CD4-positive, CD25-positive, alpha-beta regulatory T cell (primary cell): ENCODE measurements at regions not wholly inside any gene's neighbourhood (a gene's known extent, or its start where the extent isn't known, plus 50 kb on each side); places are given as distances from the start of the nearest gene placed in this dataset.

ENCODE experiments used
- ATAC-seq, 2 donors: fragments of 150-1000 bp; cut with Tn5 transposase; one replicate each; pipeline ENCODE4 v1.10.0; 2021; ENCODE audit warnings: low read depth in 2 of 2, moderate number of reproducible peaks in 2 of 2, moderate library complexity in 1 of 2
- DNase-seq, 3 donors: peaks; one replicate each; pipeline versions ENCODE4 v3.0.0 to v3.0.0-alpha.2; 2012 to 2022; ENCODE audit warnings: mixed read lengths in 1 of 3
- H3K27ac ChIP-seq: one replicate; pipeline ENCODE4 v1.7.0; 2013; ENCODE audit warnings: mild to moderate bottlenecking, low read length; ENCODE audit not compliant: insufficient read depth, poor library complexity, severe bottlenecking
- H3K27me3 ChIP-seq: one replicate; pipeline ENCODE4 v1.7.0; 2013; ENCODE audit warnings: low read length; ENCODE audit not compliant: control insufficient read depth, insufficient read depth
- H3K36me3 ChIP-seq: one replicate; pipeline ENCODE4 v1.7.0; 2013; ENCODE audit warnings: mild to moderate bottlenecking, low read length, moderate library complexity; ENCODE audit not compliant: control insufficient read depth, insufficient read depth
- H3K4me1 ChIP-seq: 2 replicates; pipeline ENCODE4 v1.7.0; 2013; ENCODE audit warnings: mild to moderate bottlenecking, low read length; ENCODE audit not compliant: insufficient read depth, control insufficient read depth, poor library complexity, severe bottlenecking
- H3K4me3 ChIP-seq: one replicate; pipeline ENCODE4 v1.7.0; 2013; ENCODE audit warnings: low read depth, mild to moderate bottlenecking, low read length, moderate library complexity
- H3K9me3 ChIP-seq, 2 experiments: 1 replicate in 1 of 2; 2 replicates in 1 of 2; pipeline ENCODE4 v1.7.0; 2013; ENCODE audit warnings: low read length in 2 of 2, mild to moderate bottlenecking in 1 of 2, moderate library complexity in 1 of 2; ENCODE audit not compliant: control insufficient read depth in 2 of 2
- H3K27ac Mint-ChIP-seq, 3 donors: one replicate each; pipeline ENCODE4 v1.8.0; 2020 to 2022; ENCODE audit warnings: mild to moderate bottlenecking in 3 of 3, mixed read lengths in 3 of 3, moderate library complexity in 2 of 3
- H3K27me3 Mint-ChIP-seq: one replicate; pipeline ENCODE4 v1.8.0; 2022; ENCODE audit warnings: mild to moderate bottlenecking, mixed read lengths
- H3K36me3 Mint-ChIP-seq: one replicate; pipeline ENCODE4 v1.8.0; 2020; ENCODE audit warnings: mixed read lengths
- H3K4me1 Mint-ChIP-seq, 4 donors: one replicate each; pipeline ENCODE4 v1.8.0; 2020 to 2022; ENCODE audit warnings: mixed read lengths in 4 of 4, mild to moderate bottlenecking in 1 of 4
- H3K4me3 Mint-ChIP-seq, 4 donors: one replicate each; pipeline ENCODE4 v1.8.0; 2020 to 2022; ENCODE audit warnings: mild to moderate bottlenecking in 4 of 4, mixed read lengths in 4 of 4, moderate library complexity in 3 of 4
- H3K9me3 Mint-ChIP-seq, 7 donors: one replicate each; pipeline ENCODE4 v1.8.0; 2020 to 2022; ENCODE audit warnings: mixed read lengths in 7 of 7, mild to moderate bottlenecking in 3 of 7, moderate library complexity in 2 of 7

DNA sequence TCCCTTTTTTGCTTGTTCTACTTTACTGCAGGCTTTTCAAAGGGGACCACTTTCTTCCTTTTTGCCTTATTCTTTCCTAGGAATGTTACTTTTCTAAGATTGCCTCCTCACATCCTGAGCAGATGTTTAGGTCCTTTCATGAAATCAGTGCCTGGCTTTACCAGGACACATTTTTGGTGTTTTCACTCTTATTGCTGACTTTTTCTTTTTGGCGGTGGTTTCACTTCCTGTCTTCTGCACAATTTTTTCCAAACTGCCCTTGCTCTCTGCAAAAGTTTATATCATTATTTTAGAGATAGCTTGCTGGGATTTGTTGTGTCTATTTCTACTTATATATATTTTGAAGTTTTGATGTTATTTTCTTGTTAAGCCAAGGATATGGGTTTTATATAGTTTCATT lies 332.2 kb upstream of the MTPN start:
- no peaks in the 10 kb centered on the region for H3K36me3 ChIP-seq
- H3K4me1 Mint-ChIP-seq = no peaks in the 10 kb centered on the region
- no peaks in the 10 kb centered on the region for H3K36me3 Mint-ChIP-seq
- H3K27me3 ChIP-seq = no peaks in the 10 kb centered on the region
- DNase-seq = no peak
- H3K27ac ChIP-seq = no peak overlapping the region
- H3K27me3 Mint-ChIP-seq = no peaks in the 10 kb centered on the region
- H3K4me3 ChIP-seq = no peak overlapping the region
- H3K9me3 ChIP-seq = no peaks in the 10 kb centered on the region
- no peak overlapping the region for H3K4me3 Mint-ChIP-seq
- H3K4me1 ChIP-seq = no peaks in the 10 kb centered on the region
- H3K27ac Mint-ChIP-seq = no peak overlapping the region
- ATAC-seq = no peak
- H3K9me3 Mint-ChIP-seq = peaks cover 0 to 18% (median 2%) of the 10 kb centered on the region in 7 donors

DNA sequence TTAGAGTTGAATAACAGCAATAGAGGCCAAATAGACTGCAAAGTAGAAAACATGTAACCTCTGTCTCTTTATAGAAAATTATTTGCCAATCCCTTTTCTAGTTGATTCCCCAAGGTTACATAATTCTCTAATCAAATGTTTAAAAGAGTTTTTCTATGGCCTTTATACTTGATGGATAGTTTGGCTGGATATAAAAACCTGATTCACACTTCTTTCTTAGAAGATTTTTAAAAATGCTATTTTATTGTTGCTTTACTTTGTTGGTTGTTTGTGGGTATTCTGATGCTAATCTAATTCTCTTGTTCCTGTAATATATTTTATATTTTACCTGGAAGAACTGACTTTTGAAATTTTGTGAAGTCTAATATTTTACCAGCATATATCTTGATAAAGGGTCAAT lies 331.1 kb upstream of the MTPN start:
- Histone ChIP-seq H3K27me3 (no peaks in the 10 kb centered on the region), H3K4me3 (no peak overlapping the region), H3K4me1 (no peaks in the 10 kb centered on the region), H3K27ac (no peak overlapping the region), H3K36me3 (no peaks in the 10 kb centered on the region), H3K9me3 (peaks cover 0 to 2% of the 10 kb centered on the region in 2 experiments)
- ATAC-seq (no peak), DNase-seq (no peak)
- H3K4me3 Mint-ChIP-seq = no peak overlapping the region
- no peak overlapping the region for H3K27ac Mint-ChIP-seq
- no peaks in the 10 kb centered on the region for H3K27me3 Mint-ChIP-seq
- peaks cover 0 to 17% (median 6%) of the 10 kb centered on the region in 7 donors for H3K9me3 Mint-ChIP-seq
- H3K4me1 Mint-ChIP-seq = no peaks in the 10 kb centered on the region
- H3K36me3 Mint-ChIP-seq = no peaks in the 10 kb centered on the region

DNA sequence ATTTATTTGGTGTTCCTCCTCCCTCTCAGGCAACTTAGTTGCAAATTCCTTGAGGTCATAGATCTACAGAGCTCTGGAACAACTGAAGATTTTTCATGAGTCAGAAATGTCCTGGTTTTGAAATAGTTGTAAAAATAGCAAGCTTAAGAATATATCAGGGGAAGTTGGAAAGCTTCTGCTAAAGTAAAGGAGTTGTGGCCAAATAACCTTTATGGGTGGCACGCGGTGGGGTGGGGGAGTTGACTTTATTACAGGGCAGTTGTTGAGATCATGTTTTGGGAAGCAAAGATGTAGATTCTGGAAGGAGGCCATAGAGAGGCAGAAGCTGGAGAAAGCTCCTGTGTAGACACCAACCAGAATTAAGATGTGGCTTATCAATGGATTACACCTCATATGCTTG lies 326.0 kb upstream of the MTPN start:
- DNase-seq = no peak
- no peaks in the 10 kb centered on the region for H3K36me3 Mint-ChIP-seq
- H3K4me3 ChIP-seq = no peak overlapping the region

DNA sequence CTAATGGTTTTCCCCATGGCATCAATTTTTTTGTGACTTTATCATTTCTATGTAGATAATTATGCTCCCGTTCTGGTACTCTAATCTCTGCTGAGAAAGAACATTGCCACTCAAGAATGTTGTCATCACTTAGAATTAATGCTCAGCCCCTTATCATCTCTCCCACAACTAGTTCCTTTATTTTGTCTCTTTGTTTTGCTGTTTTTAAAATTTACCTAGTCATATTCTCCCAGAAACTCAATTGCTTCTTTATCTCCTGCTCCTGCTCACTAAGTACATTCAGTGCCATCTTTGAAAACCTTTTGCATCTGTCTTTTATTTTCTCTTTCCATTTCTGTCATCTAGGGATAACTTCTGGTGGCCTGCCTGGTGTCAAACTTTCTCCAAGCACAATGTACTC lies 324.9 kb upstream of the MTPN start:
- Mint-ChIP-seq H3K9me3 (peaks cover 0 to 13% (median 6%) of the 10 kb centered on the region in 7 donors), H3K4me1 (no peaks in the 10 kb centered on the region), H3K4me3 (no peak overlapping the region), H3K27me3 (no peaks in the 10 kb centered on the region), H3K36me3 (no peaks in the 10 kb centered on the region), H3K27ac (no peak overlapping the region)
- Histone ChIP-seq H3K27ac (no peak overlapping the region), H3K27me3 (no peaks in the 10 kb centered on the region), H3K4me3 (no peak overlapping the region), H3K4me1 (no peaks in the 10 kb centered on the region), H3K9me3 (peaks cover 0 to 2% of the 10 kb centered on the region in 2 experiments), H3K36me3 (no peaks in the 10 kb centered on the region)
- ATAC-seq (no peak), DNase-seq (no peak)

More for the DNA sequence above, 326.0 kb upstream of the MTPN start:
- peaks cover 0 to 13% (median 5%) of the 10 kb centered on the region in 7 donors for H3K9me3 Mint-ChIP-seq
- H3K4me1 Mint-ChIP-seq = no peaks in the 10 kb centered on the region
- H3K4me3 Mint-ChIP-seq = no peak overlapping the region
- Histone ChIP-seq H3K27me3 (no peaks in the 10 kb centered on the region), H3K9me3 (peaks cover 0 to 2% of the 10 kb centered on the region in 2 experiments), H3K36me3 (no peaks in the 10 kb centered on the region), H3K27ac (no peak overlapping the region), H3K4me1 (no peaks in the 10 kb centered on the region)
- H3K27ac Mint-ChIP-seq = no peak overlapping the region
- ATAC-seq = no peak
- no peaks in the 10 kb centered on the region for H3K27me3 Mint-ChIP-seq

DNA sequence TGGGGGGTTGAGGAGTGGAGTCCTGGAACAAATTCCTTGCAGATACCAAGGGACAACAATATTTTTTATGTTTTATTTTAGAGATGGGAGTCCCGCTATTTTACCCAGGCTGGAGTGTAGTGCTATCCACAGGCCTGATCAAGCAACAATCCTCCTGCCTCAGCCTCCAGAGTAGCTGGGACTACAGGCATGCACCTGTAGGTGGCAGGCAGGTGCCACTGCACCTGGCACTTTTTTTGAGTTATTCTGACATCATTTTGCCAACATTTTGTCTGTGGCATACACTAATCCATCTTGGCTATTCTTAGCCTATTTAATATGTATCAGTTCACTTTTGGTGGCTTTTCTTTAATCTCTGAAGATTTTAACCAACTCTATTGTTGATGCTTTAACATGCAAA lies 317.8 kb upstream of the MTPN start:
- Histone ChIP-seq H3K36me3 (no peaks in the 10 kb centered on the region), H3K27ac (no peak overlapping the region), H3K27me3 (no peaks in the 10 kb centered on the region), H3K4me1 (no peaks in the 10 kb centered on the region), H3K9me3 (no peaks in the 10 kb centered on the region), H3K4me3 (no peak overlapping the region)
- Mint-ChIP-seq H3K4me3 (no peak overlapping the region), H3K9me3 (peaks cover 0 to 9% (median 3%) of the 10 kb centered on the region in 7 donors), H3K4me1 (no peaks in the 10 kb centered on the region), H3K27ac (no peak overlapping the region), H3K36me3 (no peaks in the 10 kb centered on the region), H3K27me3 (no peaks in the 10 kb centered on the region)
- no peak for DNase-seq
- no peak for ATAC-seq

DNA sequence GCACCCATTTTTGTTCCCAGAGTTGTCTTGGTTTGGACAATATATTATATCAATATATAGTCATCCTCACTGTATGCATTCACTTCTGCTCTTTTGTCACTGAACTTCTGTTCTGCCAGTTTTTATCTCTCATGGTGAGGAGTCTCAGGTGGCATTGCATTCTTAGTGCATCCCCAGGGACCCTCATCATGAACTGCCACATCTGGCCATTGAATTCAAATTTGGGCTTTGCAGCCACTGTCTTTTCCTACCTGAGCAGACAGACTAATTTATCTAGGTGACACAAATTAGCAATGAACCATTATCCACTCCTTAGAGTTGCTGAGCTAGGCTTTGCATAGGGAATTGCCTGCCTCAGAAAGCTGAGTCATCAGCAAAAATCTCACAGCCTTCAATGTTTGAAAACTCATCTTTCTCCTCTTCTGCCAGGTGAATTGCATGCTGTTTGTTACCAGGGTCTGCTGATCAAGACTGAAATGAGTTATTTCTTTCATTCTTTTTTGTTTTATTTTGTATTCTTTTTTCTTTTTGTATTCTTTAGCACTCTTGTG lies 316.8 kb upstream of the MTPN start:
- peak overlapping the region in 1 of 3 donors; percentile 63 for H3K27ac Mint-ChIP-seq
- no peaks in the 10 kb centered on the region for H3K27me3 ChIP-seq
- DNase-seq (no peak), ATAC-seq (no peak)
- no peak overlapping the region for H3K27ac ChIP-seq
- no peaks in the 10 kb centered on the region for H3K27me3 Mint-ChIP-seq
- H3K4me1 Mint-ChIP-seq = no peaks in the 10 kb centered on the region
- no peak overlapping the region for H3K4me3 ChIP-seq
- no peaks in the 10 kb centered on the region for H3K36me3 Mint-ChIP-seq
- no peaks in the 10 kb centered on the region for H3K36me3 ChIP-seq
- H3K4me1 ChIP-seq = no peaks in the 10 kb centered on the region
- peaks cover 0 to 8% (median 3%) of the 10 kb centered on the region in 7 donors for H3K9me3 Mint-ChIP-seq
- no peaks in the 10 kb centered on the region for H3K9me3 ChIP-seq
- no peak overlapping the region for H3K4me3 Mint-ChIP-seq

DNA sequence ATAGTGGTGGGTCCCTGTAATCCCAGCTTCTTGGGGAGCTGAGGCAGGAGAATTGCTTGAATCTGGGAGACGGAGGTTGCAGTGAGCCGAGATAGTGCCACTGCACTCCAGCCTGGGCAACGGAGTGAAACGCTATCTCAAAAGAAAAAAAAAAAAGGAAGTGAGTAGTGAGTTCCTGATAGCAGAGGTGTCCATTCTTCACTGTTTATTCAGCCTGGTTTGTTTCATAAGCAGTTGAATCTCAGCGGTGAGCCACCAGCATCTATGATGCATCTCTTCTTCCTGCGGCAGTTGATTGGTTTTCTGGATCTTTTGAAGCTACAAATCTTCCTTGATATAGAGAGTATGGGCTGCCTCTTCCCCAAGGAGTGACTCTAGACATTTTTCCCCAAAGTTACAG lies 316.1 kb upstream of the MTPN start:
- DNase-seq (no peak), ATAC-seq (no peak)
- Mint-ChIP-seq H3K4me3 (no peak overlapping the region), H3K9me3 (peaks cover 0 to 8% (median 3%) of the 10 kb centered on the region in 7 donors), H3K27ac (no peak overlapping the region), H3K36me3 (no peaks in the 10 kb centered on the region), H3K27me3 (no peaks in the 10 kb centered on the region), H3K4me1 (no peaks in the 10 kb centered on the region)
- H3K27ac ChIP-seq = no peak overlapping the region
- H3K36me3 ChIP-seq = no peaks in the 10 kb centered on the region
- no peaks in the 10 kb centered on the region for H3K27me3 ChIP-seq
- H3K4me1 ChIP-seq = no peaks in the 10 kb centered on the region
- no peak overlapping the region for H3K4me3 ChIP-seq
- H3K9me3 ChIP-seq = no peaks in the 10 kb centered on the region

DNA sequence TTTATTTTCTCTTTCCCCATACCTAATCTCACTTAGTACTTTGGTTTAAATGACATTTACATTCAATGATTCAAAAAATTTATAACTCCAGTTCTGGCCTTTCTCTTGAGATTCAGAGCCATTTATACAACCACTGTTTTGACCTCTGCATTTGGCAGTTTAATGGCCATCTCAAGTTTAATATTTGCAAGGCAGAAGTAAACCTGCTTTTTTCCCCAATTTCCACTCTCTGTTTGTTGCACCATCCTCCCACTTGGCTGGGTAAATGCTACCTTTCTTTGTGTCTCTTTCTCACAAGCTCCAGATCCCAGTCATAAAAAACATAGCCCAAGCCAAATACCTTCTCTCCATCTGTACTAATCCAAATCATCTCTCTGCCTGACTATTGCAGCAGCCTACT lies 315.2 kb upstream of the MTPN start:
- H3K9me3 Mint-ChIP-seq = peaks cover 0 to 6% (median 3%) of the 10 kb centered on the region in 7 donors
- no peaks in the 10 kb centered on the region for H3K36me3 Mint-ChIP-seq
- Histone ChIP-seq H3K4me3 (no peak overlapping the region), H3K36me3 (no peaks in the 10 kb centered on the region), H3K27ac (no peak overlapping the region), H3K27me3 (no peaks in the 10 kb centered on the region), H3K9me3 (no peaks in the 10 kb centered on the region), H3K4me1 (no peaks in the 10 kb centered on the region)
- H3K27ac Mint-ChIP-seq = no peak overlapping the region
- no peak overlapping the region for H3K4me3 Mint-ChIP-seq
- no peaks in the 10 kb centered on the region for H3K4me1 Mint-ChIP-seq
- no peaks in the 10 kb centered on the region for H3K27me3 Mint-ChIP-seq
- DNase-seq (no peak), ATAC-seq (no peak)
